Breast epithelium (tissue), 3 donors: ENCODE measurements at regions not wholly inside any gene's neighbourhood (a gene's known extent, or its start where the extent isn't known, plus 50 kb on each side); places are given as distances from the start of the nearest gene placed in this dataset.

Experiments used
- CTCF ChIP-seq, 3 donors: fragments of 450-650 bp; IDR thresholded peaks; one replicate each; pipeline ENCODE4 v1.5.1; 2016 to 2017; ENCODE audit warnings: antibody characterized with exemption in 3 of 3, mild to moderate bottlenecking in 3 of 3, moderate library complexity in 3 of 3
- POLR2AphosphoS5 ChIP-seq, 3 donors: sonication (generic); formaldehyde crosslinking; IDR thresholded peaks; one replicate each; pipeline ENCODE4 v1.6.1; 2017; ENCODE audit warnings: antibody characterized with exemption in 3 of 3

- no peak for TF ChIP-seq CTCF (IDR thresholded peaks at IDR 0.05)
- TF ChIP-seq POLR2AphosphoS5 (IDR thresholded peaks at IDR 0.05), result no peak
These were observed 92.4 kb upstream of the CEP78 start for GRCh38 chr9:78143281-78144007.
